Large intestine (tissue), 3 donors: ENCODE measurements at regions not wholly inside any gene's neighbourhood (a gene's known extent, or its start where the extent isn't known, plus 50 kb on each side); places are given as distances from the start of the nearest gene placed in this dataset.

Experiments
- DNase-seq, 2 donors: peaks; one replicate each; pipeline versions ENCODE4 v3.0.0 to v3.0.0-alpha.2; 2013
- H3K27ac ChIP-seq: one replicate; pipeline ENCODE4 v1.5.1; 2013; ENCODE audit warnings: low read length
- H3K27me3 ChIP-seq: 2 replicates; pipeline ENCODE4 v1.6.1; 2013; ENCODE audit warnings: low read length; ENCODE audit not compliant: control insufficient read depth, insufficient read depth
- H3K36me3 ChIP-seq: 2 replicates; pipeline ENCODE4 v1.6.1; 2013; ENCODE audit warnings: low read length; ENCODE audit not compliant: control insufficient read depth, insufficient read depth
- H3K4me1 ChIP-seq: one replicate; pipeline ENCODE4 v1.6.1; 2013; ENCODE audit warnings: low read length; ENCODE audit not compliant: control insufficient read depth, insufficient read depth
- H3K4me3 ChIP-seq: one replicate; pipeline ENCODE4 v1.5.1; 2013; ENCODE audit warnings: low read length
- H3K9me3 ChIP-seq: one replicate; pipeline ENCODE4 v1.6.1; 2013; ENCODE audit warnings: mild to moderate bottlenecking, low read depth, low read length, moderate library complexity; ENCODE audit not compliant: control insufficient read depth
- WGBS: methylation state at CpG from one replicate; pipeline ENCODE4 v1.1.5; 2013; ENCODE audit warnings: low lambda C conversion rate; ENCODE audit not compliant: insufficient coverage; 5-methylcytosine and 5-hydroxymethylcytosine counted together

DNA sequence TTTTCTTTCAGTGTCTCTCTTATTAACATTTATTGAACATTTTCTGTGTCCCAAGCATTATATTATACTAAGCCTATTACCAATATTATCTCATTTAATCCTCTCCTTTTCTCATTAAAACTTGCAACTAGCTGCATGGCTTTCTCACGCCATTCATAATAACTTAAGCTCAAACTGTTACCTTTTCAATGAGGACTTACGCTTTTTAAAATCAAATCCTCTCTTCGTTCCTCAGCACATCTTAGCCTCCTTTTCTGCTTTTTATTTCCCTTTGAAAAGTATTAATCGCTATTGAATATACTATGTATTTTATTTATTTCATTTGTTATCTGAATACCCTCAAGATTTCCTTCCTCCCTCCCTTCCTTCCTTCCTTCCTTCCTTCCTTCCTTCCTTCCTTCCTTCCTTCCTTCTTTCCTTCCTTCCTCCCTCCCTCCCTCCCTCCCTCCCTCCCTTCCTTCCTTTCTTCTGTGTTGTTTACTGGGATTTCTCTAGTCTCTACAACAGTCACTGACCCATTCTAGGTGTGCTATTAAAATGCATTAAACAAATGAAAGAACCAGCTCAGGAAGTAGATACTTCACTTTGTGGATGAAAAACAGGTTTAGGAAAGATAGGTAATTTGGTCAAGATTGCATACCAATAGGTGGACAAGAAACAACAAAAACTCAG lies 294.1 kb upstream of the TUT7 start:
- H3K36me3 ChIP-seq, result no peaks in the 10 kb centered on the region
- peaks cover 6% of the 10 kb centered on the region for H3K4me1 ChIP-seq
- H3K27me3 ChIP-seq, result no peaks in the 10 kb centered on the region
- H3K27ac ChIP-seq, result no peak overlapping the region
- H3K9me3 ChIP-seq, result no peaks in the 10 kb centered on the region
- H3K4me3 ChIP-seq, result no peak overlapping the region
- 94% methylated on average over 3 of the region's 4 CpGs for WGBS
- no peak for DNase-seq

- H3K27ac ChIP-seq, result no peak overlapping the region
- H3K36me3 ChIP-seq, result no peaks in the 10 kb centered on the region
- no peaks in the 10 kb centered on the region for H3K4me1 ChIP-seq
- H3K4me3 ChIP-seq, result no peak overlapping the region
- DNase-seq, result no peak
- no peaks in the 10 kb centered on the region for H3K9me3 ChIP-seq
- 100% methylated on average over 1 of the region's 21 CpGs for WGBS
- no peaks in the 10 kb centered on the region for H3K27me3 ChIP-seq
Measured at GRCh38 chr9:86645303-86645702, 291.1 kb upstream of the TUT7 start.

DNA sequence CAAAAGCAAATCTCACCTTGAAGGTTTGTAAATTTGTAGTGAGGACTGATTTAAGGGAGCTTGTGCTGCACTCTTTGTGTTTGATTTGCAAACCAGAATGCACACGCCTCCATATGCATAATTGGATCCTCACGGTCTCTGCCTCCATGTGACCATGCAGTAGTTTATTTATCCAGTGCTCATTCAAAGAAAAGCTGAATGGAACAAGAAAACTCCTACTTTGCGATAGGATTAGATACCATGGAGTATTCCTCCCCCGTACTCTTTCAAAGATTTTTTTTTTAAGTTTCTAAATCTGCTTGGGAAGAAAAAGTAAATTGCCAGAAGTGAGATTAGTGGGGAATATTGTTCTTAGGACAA lies 290.4 kb upstream of the TUT7 start:
- Histone ChIP-seq H3K27ac (no peak overlapping the region), H3K9me3 (no peaks in the 10 kb centered on the region), H3K36me3 (no peaks in the 10 kb centered on the region), H3K4me1 (no peaks in the 10 kb centered on the region), H3K27me3 (no peaks in the 10 kb centered on the region), H3K4me3 (no peak overlapping the region)
- DNase-seq, result no peak
- WGBS, result 80% methylated on average over 2 of the region's 4 CpGs

GRCh38 chr9:86643946-86644674 lies 289.9 kb upstream of the TUT7 start:
- no peak for DNase-seq
- Histone ChIP-seq H3K4me3 (no peak overlapping the region), H3K27me3 (no peaks in the 10 kb centered on the region), H3K36me3 (no peaks in the 10 kb centered on the region), H3K27ac (no peak overlapping the region), H3K9me3 (no peaks in the 10 kb centered on the region), H3K4me1 (no peaks in the 10 kb centered on the region)
- WGBS, result 94% methylated on average over 3 of the region's 7 CpGs

DNA sequence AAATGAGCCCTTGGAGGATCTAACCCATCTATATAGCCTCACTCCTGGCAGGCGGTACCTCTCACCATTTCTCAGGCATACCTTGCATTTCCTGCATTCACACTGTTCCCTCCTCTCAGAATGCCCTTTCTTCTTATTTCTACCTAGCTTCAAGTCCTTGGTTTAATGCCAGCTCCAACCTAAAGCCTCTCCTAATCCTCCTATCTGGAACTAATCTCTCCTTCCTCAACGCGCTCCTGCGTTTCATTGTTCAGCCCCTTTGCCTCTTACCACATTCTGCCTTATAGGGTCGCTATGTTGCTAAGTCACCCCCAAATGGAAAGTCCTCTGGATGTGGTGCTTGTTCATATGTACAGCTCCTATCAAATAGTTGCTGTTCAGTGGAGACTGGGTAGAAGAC lies 288.5 kb upstream of the TUT7 start:
- WGBS, result no CpG with 5 or more reads among the region's 5 CpGs

DNA sequence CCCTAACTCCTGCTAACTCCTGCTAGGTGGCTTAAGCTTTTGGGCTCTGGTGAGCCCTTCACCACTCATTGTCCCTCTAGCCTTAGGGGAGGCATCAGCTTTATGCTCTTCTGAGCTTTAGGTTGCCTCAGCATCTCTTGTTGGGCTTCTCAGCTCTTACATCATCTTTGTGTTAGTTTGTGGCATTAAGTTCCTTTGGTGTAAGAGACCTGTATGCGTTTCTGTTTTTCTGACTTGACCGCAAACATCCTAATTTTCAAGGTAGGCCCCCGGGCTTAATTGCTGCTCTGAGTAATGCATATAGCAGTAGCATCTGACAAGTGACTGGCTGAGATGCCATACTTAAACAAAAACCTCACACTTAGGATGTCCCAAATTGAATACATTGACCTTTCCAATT lies 287.8 kb upstream of the TUT7 start:
- Histone ChIP-seq H3K4me1 (no peaks in the 10 kb centered on the region), H3K36me3 (no peaks in the 10 kb centered on the region), H3K27me3 (no peaks in the 10 kb centered on the region), H3K27ac (no peak overlapping the region), H3K4me3 (no peak overlapping the region), H3K9me3 (no peaks in the 10 kb centered on the region)
- DNase-seq, result no peak
- no CpG with 5 or more reads among the region's 3 CpGs for WGBS

More for the DNA sequence above, 288.5 kb upstream of the TUT7 start:
- Histone ChIP-seq H3K36me3 (no peaks in the 10 kb centered on the region), H3K27ac (no peak overlapping the region), H3K4me1 (no peaks in the 10 kb centered on the region), H3K27me3 (no peaks in the 10 kb centered on the region), H3K4me3 (no peak overlapping the region), H3K9me3 (no peaks in the 10 kb centered on the region)
- DNase-seq, result no peak

DNA sequence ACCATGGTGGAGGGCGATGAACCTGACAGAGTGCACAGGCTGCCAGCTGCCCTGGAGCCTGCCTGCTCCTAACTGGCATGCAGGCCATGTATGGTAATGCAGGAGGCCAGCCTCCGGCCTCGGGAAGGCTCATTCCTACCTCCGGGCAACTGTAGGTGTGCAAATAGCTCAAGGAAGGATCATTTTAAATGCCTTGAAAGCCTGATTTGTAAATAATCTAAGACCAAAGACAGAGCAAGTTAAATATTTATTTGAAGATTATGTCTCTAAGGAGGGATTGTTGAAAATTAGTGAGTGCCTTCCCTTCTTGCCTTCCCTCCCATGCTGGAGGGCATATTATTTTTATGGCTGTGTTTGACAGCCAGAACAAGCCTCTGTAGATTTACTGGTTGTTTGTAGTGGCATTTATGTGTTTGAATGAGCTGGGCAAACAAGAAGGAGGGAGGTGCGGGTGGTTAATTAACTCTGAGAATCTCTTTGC lies 285.7 kb upstream of the TUT7 start:
- Histone ChIP-seq H3K36me3 (no peaks in the 10 kb centered on the region), H3K27ac (no peak overlapping the region), H3K4me1 (no peaks in the 10 kb centered on the region), H3K4me3 (no peak overlapping the region), H3K27me3 (peaks cover 5% of the 10 kb centered on the region), H3K9me3 (no peaks in the 10 kb centered on the region)
- no CpG with 5 or more reads among the region's 5 CpGs for WGBS
- DNase-seq, result peak in 1 of 2 donors; percentile 22

- DNase-seq, result no peak
- H3K36me3 ChIP-seq, result no peaks in the 10 kb centered on the region
- H3K9me3 ChIP-seq, result no peaks in the 10 kb centered on the region
- 100% methylated on average over 2 of the region's 2 CpGs for WGBS
- H3K27me3 ChIP-seq, result peaks cover 5% of the 10 kb centered on the region
- no peak overlapping the region for H3K4me3 ChIP-seq
- no peak overlapping the region for H3K27ac ChIP-seq
- H3K4me1 ChIP-seq, result no peaks in the 10 kb centered on the region
Measured at GRCh38 chr9:86639287-86639686, 285.1 kb upstream of the TUT7 start.

GRCh38 chr9:86638109-86638508 lies 283.9 kb upstream of the TUT7 start:
- WGBS, result no CpG with 5 or more reads among the region's 1 CpG
- DNase-seq, result no peak
- Histone ChIP-seq H3K36me3 (no peaks in the 10 kb centered on the region), H3K27me3 (peaks cover 8% of the 10 kb centered on the region), H3K4me3 (no peak overlapping the region), H3K4me1 (no peaks in the 10 kb centered on the region), H3K9me3 (no peaks in the 10 kb centered on the region), H3K27ac (no peak overlapping the region)

DNA sequence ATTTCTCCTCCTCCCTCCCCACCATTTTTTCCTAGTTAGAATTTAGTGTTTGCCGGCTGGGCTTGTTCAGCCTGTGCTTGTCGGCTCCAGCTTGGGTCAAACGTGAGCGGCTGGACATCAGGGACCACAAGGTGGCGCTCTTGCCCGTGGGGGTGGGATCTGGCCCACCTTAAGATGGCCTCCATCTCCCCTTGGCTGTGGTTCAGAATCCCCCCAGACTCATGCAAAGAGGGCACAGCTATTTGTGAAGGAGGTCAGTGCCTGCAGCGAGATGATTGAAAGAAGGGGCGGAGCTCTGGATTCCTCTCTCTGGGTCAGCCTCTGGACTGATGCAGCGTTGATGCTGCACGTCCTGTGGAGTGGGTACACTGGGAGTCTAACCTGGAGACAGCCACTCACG lies 283.3 kb upstream of the TUT7 start:
- Histone ChIP-seq H3K9me3 (no peaks in the 10 kb centered on the region), H3K27ac (no peak overlapping the region), H3K36me3 (no peaks in the 10 kb centered on the region), H3K4me3 (no peak overlapping the region), H3K4me1 (no peaks in the 10 kb centered on the region), H3K27me3 (peaks cover 9% of the 10 kb centered on the region)
- WGBS, result no CpG with 5 or more reads among the region's 11 CpGs
- DNase-seq, result peak; percentile 17 to 23

DNA sequence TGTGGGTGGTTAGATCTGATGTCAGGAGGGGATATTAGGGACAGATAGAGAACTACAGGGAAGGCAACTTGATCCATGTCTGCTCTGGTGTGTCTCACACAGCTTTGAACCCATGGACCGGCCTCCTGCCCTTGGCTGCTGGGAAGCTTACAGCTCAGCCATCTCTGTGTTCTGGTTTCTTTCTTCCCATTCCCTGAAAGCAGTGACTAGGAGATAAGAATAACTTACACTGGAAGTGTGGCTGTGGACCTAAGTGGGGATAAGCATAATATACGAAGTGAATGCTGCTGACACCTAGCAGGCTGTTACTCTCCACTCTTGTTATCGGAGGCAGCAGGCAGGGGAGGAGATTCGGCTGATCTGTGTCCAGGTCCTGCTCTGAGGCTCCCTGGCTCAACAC lies 282.3 kb upstream of the TUT7 start:
- Histone ChIP-seq H3K4me1 (no peaks in the 10 kb centered on the region), H3K4me3 (no peak overlapping the region), H3K27me3 (peaks cover 11% of the 10 kb centered on the region), H3K27ac (no peak overlapping the region), H3K36me3 (no peaks in the 10 kb centered on the region), H3K9me3 (no peaks in the 10 kb centered on the region)
- no CpG with 5 or more reads among the region's 4 CpGs for WGBS
- DNase-seq, result no peak
